ENCODE measurements at regions not wholly inside any gene's neighbourhood (a gene's known extent, or its start where the extent isn't known, plus 50 kb on each side); places are given as distances from the start of the nearest gene placed in this dataset.

- Histone ChIP-seq H3K36me3 (ENCODE audit: control insufficient read depth in 2 of 2, insufficient read depth in 1 of 2, low read length in 2 of 2) (no peaks in the 10 kb centered on the region; a peak in 1 of 3 replicates), H3K9me3 (ENCODE audit: control insufficient read depth, insufficient read depth, low read depth, low read length) (no peaks in the 10 kb centered on the region), H3K4me1 (ENCODE audit: control insufficient read depth, insufficient read depth, low read length) (peaks cover 31% of the 10 kb centered on the region), H3K4me3 (ENCODE audit: low read depth, low read length) (no peak overlapping the region), H3K27ac (ENCODE audit: extremely low read depth, low read depth, low read length) (no peak overlapping the region)
- ChIA-PET POLR2A (no interaction called here), CTCF (no interaction called here)
- TF ChIP-seq ZNF341 (tag by site-specific recombination; IDR thresholded peaks at IDR 0.05; ENCODE audit: low read depth) (no peak), ZSCAN23 (tag by site-specific recombination; IDR thresholded peaks at IDR 0.05) (no peak), ZNF510 (tag by site-specific recombination; IDR thresholded peaks at IDR 0.05; ENCODE audit: insufficient replicate concordance) (no peak), ZNF423 (tag by site-specific recombination; IDR thresholded peaks at IDR 0.05) (no peak), ZNF610 (tag by site-specific recombination; IDR thresholded peaks at IDR 0.05; ENCODE audit: borderline replicate concordance) (no peak)
These were observed 815.2 kb downstream of the UQCRFS1 start for GRCh38 chr19:28397800-28398199.

- no peaks in the 10 kb centered on the region for H3K9me3 ChIP-seq (ENCODE audit: control insufficient read depth, insufficient read depth, low read depth, low read length)
- ChIA-PET CTCF (no interaction called here), POLR2A (no interaction called here)
- H3K4me1 ChIP-seq (ENCODE audit: control insufficient read depth, insufficient read depth, low read length), result peaks cover 31% of the 10 kb centered on the region
- TF ChIP-seq, protein P1, sequence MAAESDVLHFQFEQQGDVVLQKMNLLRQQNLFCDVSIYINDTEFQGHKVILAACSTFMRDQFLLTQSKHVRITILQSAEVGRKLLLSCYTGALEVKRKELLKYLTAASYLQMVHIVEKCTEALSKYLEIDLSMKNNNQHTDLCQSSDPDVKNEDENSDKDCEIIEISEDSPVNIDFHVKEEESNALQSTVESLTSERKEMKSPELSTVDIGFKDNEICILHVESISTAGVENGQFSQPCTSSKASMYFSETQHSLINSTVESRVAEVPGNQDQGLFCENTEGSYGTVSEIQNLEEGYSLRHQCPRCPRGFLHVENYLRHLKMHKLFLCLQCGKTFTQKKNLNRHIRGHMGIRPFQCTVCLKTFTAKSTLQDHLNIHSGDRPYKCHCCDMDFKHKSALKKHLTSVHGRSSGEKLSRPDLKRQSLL (tag by site-specific recombination; IDR thresholded peaks at IDR 0.05), result no peak
- TF ChIP-seq ZNF202 (tag by site-specific recombination; IDR thresholded peaks at IDR 0.05; ENCODE audit: borderline replicate concordance) (no peak), ZBTB48 (tag by site-specific recombination; IDR thresholded peaks at IDR 0.05) (no peak), TCF7L2 (IDR thresholded peaks at IDR 0.05; ENCODE audit: borderline replicate concordance, low read depth, low read length) (no peak), ZNF701 (tag by site-specific recombination; IDR thresholded peaks at IDR 0.05) (no peak), ZNF426 (tag by site-specific recombination; IDR thresholded peaks at IDR 0.05) (no peak), HOXA7 (CRISPR knock-in tag; IDR thresholded peaks at IDR 0.05; ENCODE audit: borderline replicate concordance) (no peak)
- TF ChIP-seq, protein P2, sequence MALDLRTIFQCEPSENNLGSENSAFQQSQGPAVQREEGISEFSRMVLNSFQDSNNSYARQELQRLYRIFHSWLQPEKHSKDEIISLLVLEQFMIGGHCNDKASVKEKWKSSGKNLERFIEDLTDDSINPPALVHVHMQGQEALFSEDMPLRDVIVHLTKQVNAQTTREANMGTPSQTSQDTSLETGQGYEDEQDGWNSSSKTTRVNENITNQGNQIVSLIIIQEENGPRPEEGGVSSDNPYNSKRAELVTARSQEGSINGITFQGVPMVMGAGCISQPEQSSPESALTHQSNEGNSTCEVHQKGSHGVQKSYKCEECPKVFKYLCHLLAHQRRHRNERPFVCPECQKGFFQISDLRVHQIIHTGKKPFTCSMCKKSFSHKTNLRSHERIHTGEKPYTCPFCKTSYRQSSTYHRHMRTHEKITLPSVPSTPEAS (tag by site-specific recombination; IDR thresholded peaks at IDR 0.05), result no peak
- H3K27ac ChIP-seq (ENCODE audit: extremely low read depth, low read depth, low read length), result no peak overlapping the region
- no peak overlapping the region for H3K4me3 ChIP-seq (ENCODE audit: low read depth, low read length)
- no peaks in the 10 kb centered on the region; a peak in 1 of 3 replicates for H3K36me3 ChIP-seq (ENCODE audit: control insufficient read depth in 2 of 2, insufficient read depth in 1 of 2, low read length in 2 of 2)
These were observed 815.6 kb downstream of the UQCRFS1 start for GRCh38 chr19:28397306-28397705.

DNA sequence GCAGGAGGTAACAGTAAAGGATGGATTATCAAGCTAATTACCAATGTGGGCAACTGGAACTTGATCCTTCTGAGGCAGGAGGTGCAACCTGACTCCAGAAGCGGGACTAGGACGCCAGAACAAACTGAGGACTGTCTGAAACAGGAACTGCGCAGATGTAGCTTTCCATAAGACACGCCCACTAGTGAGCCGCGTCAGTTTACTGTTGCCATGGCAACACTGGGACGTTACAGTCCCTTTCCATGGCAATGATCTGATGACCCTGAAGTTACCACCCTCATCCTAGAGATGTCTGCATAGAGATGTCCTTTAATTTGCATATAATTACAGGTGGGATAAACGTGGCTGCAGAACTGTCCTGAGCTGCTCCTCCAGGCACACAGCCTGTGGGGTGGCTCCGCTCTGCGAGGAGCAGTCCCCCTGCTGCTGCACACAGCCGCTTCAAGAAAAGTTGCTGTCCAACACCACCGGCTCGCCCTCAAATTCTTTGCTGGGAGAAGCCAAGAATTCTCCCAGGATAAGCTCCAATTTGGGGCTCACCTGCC lies 816.6 kb downstream of the UQCRFS1 start:
- peaks cover 30% of the 10 kb centered on the region for H3K4me1 ChIP-seq (ENCODE audit: control insufficient read depth, insufficient read depth, low read length)
- POLR2A ChIA-PET, result no interaction called here
- TF ChIP-seq ZNF600 (tag by site-specific recombination; IDR thresholded peaks at IDR 0.05) (peak; percentile 70), GLI4 (tag by site-specific recombination; IDR thresholded peaks at IDR 0.05) (no peak), SP7 (tag by site-specific recombination; IDR thresholded peaks at IDR 0.05) (peak; percentile 68), ZFHX2 (tag by site-specific recombination; conservative IDR thresholded peaks at IDR 0.05) (peak; percentile 49; the same call in 1 of the 2 replicates), KLF9 (tag by site-specific recombination; IDR thresholded peaks at IDR 0.05; ENCODE audit: low read depth) (peak; percentile 65; the same call in 1 of the 2 replicates)
- TF ChIP-seq, protein P3, sequence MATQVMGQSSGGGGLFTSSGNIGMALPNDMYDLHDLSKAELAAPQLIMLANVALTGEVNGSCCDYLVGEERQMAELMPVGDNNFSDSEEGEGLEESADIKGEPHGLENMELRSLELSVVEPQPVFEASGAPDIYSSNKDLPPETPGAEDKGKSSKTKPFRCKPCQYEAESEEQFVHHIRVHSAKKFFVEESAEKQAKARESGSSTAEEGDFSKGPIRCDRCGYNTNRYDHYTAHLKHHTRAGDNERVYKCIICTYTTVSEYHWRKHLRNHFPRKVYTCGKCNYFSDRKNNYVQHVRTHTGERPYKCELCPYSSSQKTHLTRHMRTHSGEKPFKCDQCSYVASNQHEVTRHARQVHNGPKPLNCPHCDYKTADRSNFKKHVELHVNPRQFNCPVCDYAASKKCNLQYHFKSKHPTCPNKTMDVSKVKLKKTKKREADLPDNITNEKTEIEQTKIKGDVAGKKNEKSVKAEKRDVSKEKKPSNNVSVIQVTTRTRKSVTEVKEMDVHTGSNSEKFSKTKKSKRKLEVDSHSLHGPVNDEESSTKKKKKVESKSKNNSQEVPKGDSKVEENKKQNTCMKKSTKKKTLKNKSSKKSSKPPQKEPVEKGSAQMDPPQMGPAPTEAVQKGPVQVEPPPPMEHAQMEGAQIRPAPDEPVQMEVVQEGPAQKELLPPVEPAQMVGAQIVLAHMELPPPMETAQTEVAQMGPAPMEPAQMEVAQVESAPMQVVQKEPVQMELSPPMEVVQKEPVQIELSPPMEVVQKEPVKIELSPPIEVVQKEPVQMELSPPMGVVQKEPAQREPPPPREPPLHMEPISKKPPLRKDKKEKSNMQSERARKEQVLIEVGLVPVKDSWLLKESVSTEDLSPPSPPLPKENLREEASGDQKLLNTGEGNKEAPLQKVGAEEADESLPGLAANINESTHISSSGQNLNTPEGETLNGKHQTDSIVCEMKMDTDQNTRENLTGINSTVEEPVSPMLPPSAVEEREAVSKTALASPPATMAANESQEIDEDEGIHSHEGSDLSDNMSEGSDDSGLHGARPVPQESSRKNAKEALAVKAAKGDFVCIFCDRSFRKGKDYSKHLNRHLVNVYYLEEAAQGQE (tag by site-specific recombination; IDR thresholded peaks at IDR 0.05), result peak; percentile 93
- H3K36me3 ChIP-seq (ENCODE audit: control insufficient read depth in 2 of 2, insufficient read depth in 1 of 2, low read length in 2 of 2), result no peaks in the 10 kb centered on the region; a peak in 1 of 3 replicates
- H3K9me3 ChIP-seq (ENCODE audit: control insufficient read depth, insufficient read depth, low read depth, low read length), result no peaks in the 10 kb centered on the region
- CTCF ChIA-PET, result interaction anchor here (0.6 to 1.3 kb wide), 7 partner anchors 12 to 669 kb away, joined by 3 to 7 read pairs (median 4); no protein-coding TSS in a partner anchor
- H3K27ac ChIP-seq (ENCODE audit: extremely low read depth, low read depth, low read length), result no peak overlapping the region
- no peak overlapping the region for H3K4me3 ChIP-seq (ENCODE audit: low read depth, low read length)
